GM18508 (cell line): ENCODE measurements at regions not wholly inside any gene's neighbourhood (a gene's known extent, or its start where the extent isn't known, plus 50 kb on each side); places are given as distances from the start of the nearest gene placed in this dataset.
A peak's percentile ranks its signal among the peaks of the same experiment; 100 is the strongest.
"Not testable (repeated sequence)": the region's sequence is repeated elsewhere in the genome, so short reads cannot be mapped to it uniquely, and the experiment has no call there.

Source experiments
- ATAC-seq: cut with Tn5 transposase; IDR thresholded peaks from one replicate; pipeline ENCODE4 v1.9.1; 2021; ENCODE audit warnings: moderate number of reproducible peaks; ENCODE audit not compliant: insufficient read depth, unreplicated experiment

- no peak for ATAC-seq
Observed at GRCh38 chr1:157371221-157371620, 181.1 kb downstream of the FCRL5 start.

GRCh38 chr1:157370698-157371097 is 181.6 kb downstream of the FCRL5 start:
- no peak for ATAC-seq

GRCh38 chr1:157369808-157370521 is 182.3 kb downstream of the FCRL5 start:
- no peak for ATAC-seq

- not testable (repeated sequence) for ATAC-seq
Observed at GRCh38 chr1:157368941-157369340, 183.4 kb downstream of the FCRL5 start.

- ATAC-seq, result no peak
Observed at GRCh38 chr1:157368363-157368762, 184.0 kb downstream of the FCRL5 start.

- no peak for ATAC-seq
Observed at GRCh38 chr1:157367870-157368269, 184.4 kb downstream of the FCRL5 start.

GRCh38 chr1:157367091-157367739 is 185.1 kb downstream of the FCRL5 start:
- no peak for ATAC-seq

GRCh38 chr1:157364612-157365011 is 187.7 kb downstream of the FCRL5 start:
- no peak for ATAC-seq

- ATAC-seq, result peak; percentile 65
Observed at GRCh38 chr1:157363660-157364140, 188.6 kb downstream of the FCRL5 start.

- ATAC-seq, result no peak
Observed at GRCh38 chr1:157360023-157360390, 192.3 kb downstream of the FCRL5 start.

GRCh38 chr1:157359314-157360022 is 192.8 kb downstream of the FCRL5 start:
- no peak for ATAC-seq

GRCh38 chr1:157357111-157357510 is 195.2 kb downstream of the FCRL5 start:
- ATAC-seq, result no peak

GRCh38 chr1:157356601-157357000 is 195.7 kb downstream of the FCRL5 start:
- ATAC-seq, result no peak

- no peak for ATAC-seq
Observed at GRCh38 chr1:157353546-157353945, 198.8 kb downstream of the FCRL5 start.

GRCh38 chr1:157352817-157353408 is 199.4 kb downstream of the FCRL5 start:
- no peak for ATAC-seq

GRCh38 chr1:157352216-157352615 is 200.1 kb downstream of the FCRL5 start:
- ATAC-seq, result no peak

- not testable (repeated sequence) for ATAC-seq
Observed at GRCh38 chr1:157351800-157352199, 200.5 kb downstream of the FCRL5 start.

- no peak for ATAC-seq
Observed at GRCh38 chr1:157348538-157349480, 203.5 kb downstream of the FCRL5 start.

GRCh38 chr1:157347506-157347905 is 204.8 kb downstream of the FCRL5 start:
- no peak for ATAC-seq

GRCh38 chr1:157337785-157338184 is 199.6 kb upstream of the ETV3 start:
- not testable (repeated sequence) for ATAC-seq
